ENCODE measurements at regions not wholly inside any gene's neighbourhood (a gene's known extent, or its start where the extent isn't known, plus 50 kb on each side); places are given as distances from the start of the nearest gene placed in this dataset.

GRCh38 chr5:57705769-57706168 lies 223.2 kb upstream of the ACTBL2 start:
- DNase-seq (ENCODE audit: low spot score), result no peak

GRCh38 chr5:57703721-57704120 lies 221.1 kb upstream of the ACTBL2 start:
- no peak for DNase-seq (ENCODE audit: low spot score)

GRCh38 chr5:57700484-57700883 lies 217.9 kb upstream of the ACTBL2 start:
- DNase-seq (ENCODE audit: low spot score), result no peak

- DNase-seq (ENCODE audit: low spot score), result no peak
Measured at GRCh38 chr5:57700072-57700471, 217.5 kb upstream of the ACTBL2 start.

GRCh38 chr5:57698802-57699201 lies 216.2 kb upstream of the ACTBL2 start:
- no peak for DNase-seq (ENCODE audit: low spot score)

GRCh38 chr5:57698086-57698485 lies 215.5 kb upstream of the ACTBL2 start:
- DNase-seq (ENCODE audit: low spot score), result no peak

- DNase-seq (ENCODE audit: low spot score), result no peak
Measured at GRCh38 chr5:57696825-57697570, 214.4 kb upstream of the ACTBL2 start.

DNA sequence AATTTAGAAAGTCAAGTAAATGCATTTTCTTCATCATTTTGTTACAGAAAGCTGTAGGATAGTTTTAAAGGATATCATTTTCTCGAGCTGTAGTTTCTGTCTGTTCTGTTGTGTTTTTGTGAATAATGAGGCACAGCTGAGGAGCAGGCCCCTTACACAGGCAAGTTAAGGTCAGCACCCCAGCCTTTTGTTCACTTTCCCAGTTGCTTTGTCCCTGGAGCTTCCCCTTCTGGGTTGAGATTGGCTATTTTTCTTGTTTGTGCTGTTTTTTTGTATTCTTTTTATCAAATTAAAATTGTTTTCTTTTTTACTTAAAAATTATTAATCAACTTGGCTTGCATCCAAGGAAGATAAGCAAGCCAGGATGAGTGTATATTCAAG lies 213.8 kb upstream of the ACTBL2 start:
- DNase-seq (ENCODE audit: low spot score), result no peak

DNA sequence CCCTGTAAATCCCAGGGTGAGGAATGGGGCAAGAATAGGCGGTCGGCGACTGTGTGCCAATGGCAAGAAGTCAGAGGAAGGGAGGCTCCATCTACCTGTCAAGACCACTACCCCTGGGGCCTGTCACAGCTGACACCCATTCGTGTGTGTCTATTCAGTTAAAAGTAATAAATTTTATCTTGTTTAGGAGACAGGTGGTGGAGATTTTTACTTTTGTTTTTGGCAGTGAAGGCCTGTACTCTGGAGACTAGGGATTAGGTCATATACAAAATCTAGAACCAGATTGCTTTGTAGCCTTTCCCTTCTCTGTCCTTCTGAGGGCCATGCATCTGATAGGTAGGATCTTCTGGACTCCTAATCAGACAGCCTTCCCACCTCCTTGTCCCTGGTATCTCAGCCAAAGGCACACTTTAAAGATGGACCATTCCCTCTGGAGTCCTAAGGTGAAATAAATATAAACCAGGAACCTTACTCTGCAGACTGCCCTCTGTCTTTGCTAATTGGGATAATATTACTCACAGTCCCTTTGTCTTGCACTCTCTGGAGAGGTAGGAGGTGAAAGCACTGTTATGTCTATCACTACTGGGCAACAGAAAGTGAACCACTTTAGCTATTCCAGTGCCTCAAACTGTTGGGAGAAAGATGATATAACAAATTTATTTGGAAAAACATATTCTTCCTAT lies 213.2 kb upstream of the ACTBL2 start:
- DNase-seq (ENCODE audit: low spot score), result no peak

DNA sequence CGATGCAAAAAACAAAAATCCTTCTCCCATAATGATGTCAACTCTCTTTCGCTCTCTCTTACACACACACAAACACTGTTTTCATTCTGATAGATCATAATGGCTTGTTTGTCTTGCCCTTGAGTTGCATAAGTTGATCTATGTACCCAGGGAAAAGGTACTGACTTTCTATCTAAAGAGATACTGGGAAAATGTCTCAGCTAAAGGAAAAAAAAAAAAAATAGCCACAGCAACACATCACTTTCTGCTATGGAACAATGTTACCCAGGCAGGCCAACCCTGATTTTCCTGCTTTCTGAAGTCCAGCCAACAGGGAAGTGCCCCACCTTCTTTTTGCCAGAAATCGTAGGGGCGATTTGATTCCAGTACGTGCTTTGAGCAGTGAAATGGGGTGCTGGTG lies 212.6 kb upstream of the ACTBL2 start:
- DNase-seq (ENCODE audit: low spot score), result no peak

DNA sequence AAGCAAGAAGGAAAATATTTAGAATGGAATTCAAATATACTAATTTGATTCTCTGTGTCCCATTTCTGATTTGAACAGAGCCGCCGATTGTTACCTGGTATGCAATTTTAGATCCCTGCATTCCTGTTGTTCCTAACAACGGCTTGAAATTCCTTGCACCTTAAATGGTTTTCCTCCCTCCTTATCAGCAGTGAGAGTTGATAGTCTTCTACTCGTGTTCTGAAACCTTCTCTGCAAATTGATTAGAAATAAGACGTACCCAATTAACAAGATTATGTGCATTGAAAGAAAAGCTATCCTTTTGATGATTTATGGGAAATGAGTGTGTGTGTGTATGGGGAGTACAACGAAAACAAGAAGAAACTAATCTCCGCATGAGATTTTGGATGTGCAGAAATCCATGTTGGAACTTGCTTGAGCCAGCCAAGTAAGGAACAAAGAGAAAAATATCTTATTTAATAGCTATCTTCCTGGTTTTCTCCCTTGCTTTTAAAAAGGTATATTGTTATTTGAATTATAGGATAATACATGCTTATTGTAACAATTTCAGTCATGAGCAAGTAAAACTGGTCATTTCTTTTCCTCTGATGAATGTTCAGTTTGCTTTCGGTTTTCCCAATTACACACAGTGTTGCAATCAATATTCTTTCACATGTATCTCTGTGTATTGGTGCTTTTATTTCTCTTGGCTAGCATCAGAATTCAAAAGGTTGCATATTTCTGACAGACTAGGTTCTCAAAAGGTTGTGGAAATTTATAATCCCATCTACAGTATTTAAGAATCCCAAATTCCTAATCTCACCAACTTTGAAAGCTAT lies 211.1 kb upstream of the ACTBL2 start:
- DNase-seq (ENCODE audit: low spot score), result no peak

DNA sequence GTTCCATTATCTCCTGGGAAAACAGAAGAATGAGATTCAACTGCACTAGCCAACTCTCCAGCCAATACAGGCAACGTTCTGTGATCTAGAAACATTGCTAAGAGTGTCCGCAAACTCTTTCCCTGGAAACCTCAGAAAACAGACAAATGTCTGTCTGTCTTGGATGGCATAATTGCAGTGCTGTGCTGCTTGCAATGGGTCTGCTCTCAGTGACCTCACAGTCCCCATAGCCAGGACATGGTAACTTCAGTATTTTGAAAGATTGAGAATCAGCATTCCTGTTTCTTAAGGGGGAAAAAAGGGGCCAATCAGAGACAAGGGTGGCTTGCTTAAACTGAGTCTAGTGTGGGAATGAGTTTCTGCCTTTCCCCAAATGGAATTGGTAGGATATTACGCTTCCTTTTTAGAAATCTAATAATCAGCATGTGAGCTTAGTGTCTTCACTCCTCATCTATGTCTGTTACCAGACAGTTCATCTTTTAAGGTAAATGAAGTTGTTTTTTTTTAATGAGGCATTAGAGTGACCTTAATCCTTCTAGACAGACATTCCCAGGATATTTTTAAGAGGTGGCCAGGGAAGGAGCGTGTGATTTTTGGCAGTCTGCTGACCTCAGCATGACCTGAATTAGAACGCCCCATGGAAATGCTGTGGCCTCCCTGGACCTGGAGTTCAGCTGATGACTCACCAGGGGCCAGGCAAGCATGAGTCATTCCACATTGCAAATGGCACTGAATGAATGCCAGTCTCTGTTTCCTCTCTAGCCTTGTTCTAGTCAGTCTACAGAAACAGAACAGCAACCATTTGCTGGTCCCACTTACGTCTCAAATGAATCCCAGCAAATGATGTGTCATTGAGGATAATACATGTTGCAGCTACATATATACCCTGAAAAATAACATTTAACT lies 210.2 kb upstream of the ACTBL2 start:
- DNase-seq (ENCODE audit: low spot score), result peak; percentile 30

- DNase-seq (ENCODE audit: low spot score), result no peak
Measured at GRCh38 chr5:57690724-57691123, 208.1 kb upstream of the ACTBL2 start.

DNA sequence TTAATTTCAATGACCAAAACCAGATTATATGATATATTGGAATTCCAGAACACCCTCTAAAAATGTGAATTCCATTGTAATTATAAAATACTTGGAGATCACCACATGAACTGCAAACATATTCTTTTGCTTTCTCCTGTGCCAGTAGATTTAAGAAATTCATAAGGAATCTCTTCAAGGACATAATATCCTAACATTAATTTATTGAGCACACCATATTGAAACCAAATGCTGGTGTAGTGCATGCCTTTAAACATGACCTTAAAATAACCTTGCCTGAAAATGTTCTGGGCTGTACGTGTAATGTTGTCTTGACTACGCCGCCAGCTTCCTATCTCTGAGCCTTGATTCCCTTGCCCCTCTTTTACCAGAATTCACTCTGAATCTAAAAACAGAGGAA lies 205.0 kb upstream of the ACTBL2 start:
- DNase-seq (ENCODE audit: low spot score), result no peak

DNA sequence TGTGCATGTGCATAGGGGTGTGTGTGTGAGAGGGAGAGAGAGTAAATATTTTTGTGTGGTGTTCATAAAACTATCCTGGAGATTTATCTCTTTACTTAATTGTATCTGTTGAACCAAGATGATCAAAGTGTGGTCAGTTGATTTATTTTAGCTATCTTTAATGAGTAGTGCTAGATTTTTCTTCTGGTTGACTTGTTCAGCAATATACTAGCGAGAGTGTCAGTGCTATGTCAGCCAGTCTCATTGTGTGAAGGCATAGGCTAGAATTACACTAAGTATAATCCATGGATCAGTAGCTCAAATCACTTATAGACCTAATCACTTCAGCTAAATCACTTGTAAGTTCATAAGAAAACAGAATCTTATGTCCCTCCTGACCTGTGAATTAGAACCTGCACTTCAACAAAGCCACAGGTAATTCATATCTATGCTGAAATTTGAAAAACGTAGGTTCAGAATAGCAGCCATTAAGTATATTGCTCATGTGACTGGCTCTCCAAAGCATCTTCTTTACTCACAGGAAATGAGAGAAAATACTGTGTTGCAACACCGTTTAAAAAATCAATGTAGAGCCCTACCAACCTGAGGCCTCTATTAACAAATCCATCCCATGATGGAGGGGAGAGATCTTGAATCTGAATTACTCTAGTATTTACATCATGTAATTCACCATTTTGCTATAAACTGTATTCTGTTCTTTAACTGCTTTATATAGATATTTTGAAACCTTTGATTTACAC lies 203.1 kb upstream of the ACTBL2 start:
- DNase-seq (ENCODE audit: low spot score), result no peak

DNA sequence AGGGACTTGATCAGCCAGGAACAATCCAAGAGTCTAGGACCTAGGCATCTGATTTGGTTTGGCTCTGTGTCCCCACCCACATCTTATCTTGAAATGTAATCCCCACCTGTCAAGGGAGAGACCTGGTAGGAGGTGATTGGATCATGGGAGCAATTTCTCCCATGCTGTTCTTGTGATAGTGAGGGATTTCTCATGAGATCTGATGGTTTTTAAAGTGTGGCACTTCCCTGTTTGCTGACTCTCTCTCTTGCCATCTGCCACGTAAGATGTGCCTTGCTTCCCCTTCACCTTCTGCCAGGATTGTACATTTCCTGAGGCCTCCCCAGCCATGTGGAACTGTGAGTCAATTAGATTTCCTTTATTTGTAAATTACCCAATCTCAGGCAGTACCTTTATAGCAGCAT lies 201.7 kb upstream of the ACTBL2 start:
- DNase-seq (ENCODE audit: low spot score), result no peak

DNA sequence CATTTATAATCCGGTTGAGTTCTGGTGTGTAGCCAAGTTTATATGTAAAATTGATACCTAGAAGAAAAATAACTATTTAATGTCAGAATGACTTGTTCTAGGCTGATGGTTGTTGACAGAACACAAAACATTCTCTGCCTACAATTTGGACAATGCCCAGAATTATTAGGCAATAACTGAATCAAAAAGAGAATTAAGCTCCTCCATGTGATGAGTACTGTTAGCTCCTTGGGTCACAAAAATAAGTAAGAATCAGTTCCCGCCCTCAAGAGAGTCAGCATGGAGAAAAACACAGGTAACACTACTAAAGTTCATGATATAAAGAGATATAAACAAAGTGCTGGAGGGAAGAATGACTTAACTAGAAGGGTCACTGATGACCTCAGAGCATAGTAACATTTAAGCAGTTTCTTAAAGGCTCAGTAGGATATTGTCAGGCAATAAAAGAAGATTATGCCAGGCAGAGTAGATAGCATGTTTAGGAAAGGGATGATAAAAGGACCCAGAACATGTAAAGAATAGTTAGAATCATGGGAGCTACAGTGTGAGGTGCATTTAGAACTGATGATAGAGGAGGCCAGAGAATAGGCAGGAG lies 200.5 kb upstream of the ACTBL2 start:
- DNase-seq (ENCODE audit: low spot score), result no peak

DNA sequence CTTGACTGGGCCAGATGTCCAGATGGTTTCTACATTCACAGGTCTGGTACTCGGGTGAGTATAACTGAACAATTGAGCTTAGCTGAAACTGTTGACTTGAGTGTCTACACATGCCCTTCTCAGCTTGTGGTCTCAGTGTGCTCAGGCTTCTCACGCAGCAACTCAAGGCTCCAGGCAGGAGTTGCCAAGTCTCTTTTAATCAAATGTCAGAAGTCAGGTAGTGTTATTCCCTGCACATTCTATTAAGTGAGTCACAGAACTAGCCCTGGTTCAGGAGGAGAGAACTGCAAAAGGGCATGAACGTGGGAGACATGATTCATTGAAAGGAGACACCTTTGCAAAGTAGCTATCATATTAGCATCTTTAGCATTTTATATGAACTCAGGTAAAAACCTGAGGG lies 199.3 kb upstream of the ACTBL2 start:
- no peak for DNase-seq (ENCODE audit: low spot score)

GRCh38 chr5:57680686-57681085 lies 198.1 kb upstream of the ACTBL2 start:
- no peak for DNase-seq (ENCODE audit: low spot score)

GRCh38 chr5:57677235-57677634 lies 194.6 kb upstream of the ACTBL2 start:
- DNase-seq (ENCODE audit: low spot score), result no peak
